Ascending aorta (tissue), 2 donors: ENCODE measurements at regions not wholly inside any gene's neighbourhood (a gene's known extent, or its start where the extent isn't known, plus 50 kb on each side); places are given as distances from the start of the nearest gene placed in this dataset.

Source experiments
- DNase-seq, 2 donors: peaks; one replicate each; pipeline ENCODE4 v3.0.0-alpha.2; 2019; ENCODE audit warnings: low spot score in 2 of 2
- H3K27ac ChIP-seq, 2 donors: fragments of 200-600 bp; sonication (generic); one replicate each; pipeline ENCODE4 v1.5.1; 2016 to 2017; ENCODE audit warnings: mild to moderate bottlenecking in 1 of 2
- H3K27me3 ChIP-seq: fragments of 200-600 bp; sonication (generic); one replicate; pipeline ENCODE4 v1.5.1; 2017
- H3K36me3 ChIP-seq, 2 donors: fragments of 200-600 bp; sonication (generic); one replicate each; pipeline ENCODE4 v1.5.1; 2016
- H3K4me1 ChIP-seq, 2 donors: fragments of 200-600 bp; sonication (generic); one replicate each; pipeline ENCODE4 v1.5.1; 2016 to 2017; ENCODE audit warnings: mild to moderate bottlenecking in 1 of 2
- H3K4me3 ChIP-seq, 2 donors: fragments of 200-600 bp; sonication (generic); one replicate each; pipeline ENCODE4 v1.5.1; 2016 to 2017; ENCODE audit warnings: mild to moderate bottlenecking in 1 of 2
- H3K9me3 ChIP-seq, 2 donors: fragments of 200-600 bp; sonication (generic); one replicate each; pipeline ENCODE4 v1.5.1; 2016
- intact Hi-C: fragments of 100-400 bp; cut with DNase I; formaldehyde crosslinking; loops from one replicate; pipeline ENCODE4 v1.15.1; 2023
- TF ChIP-seq, protein P1 (sequence below), 3 experiments: fragments of 200-600 bp in 2 of 3; fragments of 450-650 bp in 1 of 3; sonication (generic) in 2 of 3; IDR thresholded peaks; one replicate each; pipeline ENCODE4 v1.5.1; 2016 to 2019; ENCODE audit warnings: antibody characterized with exemption in 3 of 3, mild to moderate bottlenecking in 1 of 3, moderate library complexity in 1 of 3

DNA sequence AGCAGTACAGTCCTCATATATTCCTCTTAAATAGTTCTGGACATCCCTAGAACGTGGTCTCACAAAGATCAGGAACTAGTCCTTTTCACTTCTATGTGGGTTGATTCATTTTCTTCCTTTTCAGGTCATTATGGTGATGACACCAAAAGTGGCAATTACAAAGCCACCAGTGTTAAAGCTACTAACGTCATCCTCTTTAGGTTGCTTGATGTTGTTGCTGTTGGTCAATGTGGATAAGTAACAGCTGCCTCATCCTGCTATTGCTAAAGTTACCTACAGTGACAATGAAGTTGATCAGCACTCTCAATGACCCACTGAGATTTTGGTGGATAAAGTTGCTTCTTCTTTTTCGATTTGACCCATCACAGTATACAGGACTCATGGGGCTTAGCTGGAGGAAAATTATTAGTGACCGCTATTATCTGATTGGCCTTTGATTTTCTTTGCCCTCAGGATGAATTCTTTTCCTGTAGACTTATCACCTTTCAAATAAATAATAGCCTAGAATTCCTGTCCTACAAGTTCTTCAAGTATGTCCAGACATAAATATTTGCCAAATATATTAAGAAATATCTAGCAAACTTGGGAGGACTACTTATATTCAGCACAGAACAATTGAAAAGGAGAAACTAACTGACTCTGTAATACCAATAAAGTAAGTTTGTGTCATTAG, 54.0 kb upstream of the ATP2B1 start:
- Histone ChIP-seq H3K4me1 (no peaks in the 10 kb centered on the region), H3K36me3 (no peaks in the 10 kb centered on the region), H3K9me3 (no peaks in the 10 kb centered on the region), H3K27me3 (no peaks in the 10 kb centered on the region), H3K4me3 (no peak overlapping the region), H3K27ac (no peak overlapping the region)
- no peak for DNase-seq
- TF ChIP-seq, protein P1, sequence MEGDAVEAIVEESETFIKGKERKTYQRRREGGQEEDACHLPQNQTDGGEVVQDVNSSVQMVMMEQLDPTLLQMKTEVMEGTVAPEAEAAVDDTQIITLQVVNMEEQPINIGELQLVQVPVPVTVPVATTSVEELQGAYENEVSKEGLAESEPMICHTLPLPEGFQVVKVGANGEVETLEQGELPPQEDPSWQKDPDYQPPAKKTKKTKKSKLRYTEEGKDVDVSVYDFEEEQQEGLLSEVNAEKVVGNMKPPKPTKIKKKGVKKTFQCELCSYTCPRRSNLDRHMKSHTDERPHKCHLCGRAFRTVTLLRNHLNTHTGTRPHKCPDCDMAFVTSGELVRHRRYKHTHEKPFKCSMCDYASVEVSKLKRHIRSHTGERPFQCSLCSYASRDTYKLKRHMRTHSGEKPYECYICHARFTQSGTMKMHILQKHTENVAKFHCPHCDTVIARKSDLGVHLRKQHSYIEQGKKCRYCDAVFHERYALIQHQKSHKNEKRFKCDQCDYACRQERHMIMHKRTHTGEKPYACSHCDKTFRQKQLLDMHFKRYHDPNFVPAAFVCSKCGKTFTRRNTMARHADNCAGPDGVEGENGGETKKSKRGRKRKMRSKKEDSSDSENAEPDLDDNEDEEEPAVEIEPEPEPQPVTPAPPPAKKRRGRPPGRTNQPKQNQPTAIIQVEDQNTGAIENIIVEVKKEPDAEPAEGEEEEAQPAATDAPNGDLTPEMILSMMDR (IDR thresholded peaks at IDR 0.05): no peak
- intact Hi-C loops: no loop called here

DNA sequence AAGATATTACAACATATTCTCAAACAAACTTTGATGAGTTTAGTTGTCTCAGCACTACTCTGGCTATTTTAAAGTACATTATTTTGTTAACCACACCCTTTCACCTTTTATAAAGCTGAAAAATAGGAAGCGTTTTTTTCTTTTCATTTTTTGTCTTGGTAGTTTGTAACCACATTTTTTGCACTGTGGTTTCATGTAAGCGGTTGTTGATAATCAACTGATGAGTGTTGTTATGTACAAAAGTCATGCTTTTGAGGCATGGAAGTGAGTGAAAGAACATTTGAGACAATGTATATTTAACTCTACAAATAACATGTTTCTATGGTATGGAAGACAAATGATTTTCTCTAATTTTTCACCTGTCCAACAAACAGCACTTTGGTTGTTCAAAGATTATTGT, 52.1 kb upstream of the ATP2B1 start:
- Histone ChIP-seq H3K27me3 (no peaks in the 10 kb centered on the region), H3K27ac (no peak overlapping the region), H3K4me3 (no peak overlapping the region), H3K36me3 (no peaks in the 10 kb centered on the region), H3K4me1 (no peaks in the 10 kb centered on the region), H3K9me3 (no peaks in the 10 kb centered on the region)
- no peak for DNase-seq
- TF ChIP-seq, protein P1 (IDR thresholded peaks at IDR 0.05): no peak
- intact Hi-C loops: no loop called here
